Activated CD8-positive, alpha-beta T cell treated with anti-CD3 and anti-CD28 coated beads for 36 hours (primary cell): ENCODE measurements at regions not wholly inside any gene's neighbourhood (a gene's known extent, or its start where the extent isn't known, plus 50 kb on each side); places are given as distances from the start of the nearest gene placed in this dataset.

Experiments used
- ATAC-seq: fragments of 200-7000 bp; cut with Tn5 transposase; one replicate; pipeline ENCODE4 v1.10.0; 2021; ENCODE audit warnings: mild to moderate bottlenecking, moderate library complexity
- CTCF ChIA-PET: fragments of 350-600 bp; sonication (Branson Sonifier 250); formaldehyde crosslinking; loops from one replicate; lab custom pipeline; 2021; ENCODE audit warnings: antibody characterized with exemption; lab: Charles Lee
- POLR2A ChIA-PET: fragments of 350-600 bp; sonication (Branson Sonifier 250); formaldehyde crosslinking; loops from one replicate; lab custom pipeline; 2021; ENCODE audit warnings: antibody characterized with exemption; lab: Charles Lee
- DNase-seq: peaks from one replicate; pipeline ENCODE4 v3.0.0-alpha.2; 2020
- H3K27ac Mint-ChIP-seq: one replicate; pipeline ENCODE4 v1.8.0; 2021; ENCODE audit warnings: mild to moderate bottlenecking, mixed read lengths
- H3K27me3 Mint-ChIP-seq: one replicate; pipeline ENCODE4 v1.8.0; 2021; ENCODE audit warnings: mixed read lengths
- H3K36me3 Mint-ChIP-seq: one replicate; pipeline ENCODE4 v1.8.0; 2021; ENCODE audit warnings: low read depth, mixed read lengths
- H3K4me1 Mint-ChIP-seq: one replicate; pipeline ENCODE4 v1.8.0; 2021; ENCODE audit warnings: low read depth, mixed read lengths
- H3K4me3 Mint-ChIP-seq: one replicate; pipeline ENCODE4 v1.8.0; 2021; ENCODE audit warnings: mild to moderate bottlenecking, moderate library complexity, mixed read lengths
- H3K9me3 Mint-ChIP-seq: one replicate; pipeline ENCODE4 v1.8.0; 2021; ENCODE audit warnings: mixed read lengths
- CTCF ChIP-seq: fragments of 200-600 bp; IDR thresholded peaks from one replicate; pipeline ENCODE4 v1.8.0; 2022; ENCODE audit warnings: antibody characterized with exemption, mild to moderate bottlenecking
- intact Hi-C: fragments of 100-400 bp; cut with micrococcal nuclease; formaldehyde crosslinking; loops from one replicate; pipeline ENCODE4 v1.10.0; 2022

- no peak for DNase-seq
- H3K27ac Mint-ChIP-seq = no peak overlapping the region
- intact Hi-C loops = no loop called here
- H3K4me3 Mint-ChIP-seq = no peak overlapping the region
- TF ChIP-seq CTCF = no peak
- H3K27me3 Mint-ChIP-seq = peaks cover 29% of the 10 kb centered on the region
- no peaks in the 10 kb centered on the region for H3K4me1 Mint-ChIP-seq
- ATAC-seq = no peak
- CTCF ChIA-PET = no interaction called here
- no peaks in the 10 kb centered on the region for H3K9me3 Mint-ChIP-seq
- POLR2A ChIA-PET = interaction anchor here (1.4 kb wide), 1 partner anchor 10 kb away, joined by 3 read pairs; no protein-coding TSS in a partner anchor
- H3K36me3 Mint-ChIP-seq = no peaks in the 10 kb centered on the region
These were observed 166.8 kb downstream of the ZNF281 start for GRCh38 chr1:200243042-200243437.

GRCh38 chr1:200242110-200243041, 167.5 kb downstream of the ZNF281 start:
- Mint-ChIP-seq H3K4me3 (no peak overlapping the region), H3K36me3 (no peaks in the 10 kb centered on the region), H3K9me3 (no peaks in the 10 kb centered on the region), H3K27me3 (peaks cover 26% of the 10 kb centered on the region), H3K4me1 (no peaks in the 10 kb centered on the region), H3K27ac (no peak overlapping the region)
- ChIA-PET POLR2A (interaction anchor here (1.4 kb wide), 1 partner anchor 10 kb away, joined by 3 read pairs; no protein-coding TSS in a partner anchor), CTCF (interaction anchor here (0.8 to 0.9 kb wide), 2 partner anchors 17 to 37 kb away, joined by 3 read pairs; no protein-coding TSS in a partner anchor)
- intact Hi-C loops = no loop called here
- no peak for TF ChIP-seq CTCF
- DNase-seq (no peak), ATAC-seq (no peak)

GRCh38 chr1:200240656-200241055, 169.2 kb downstream of the ZNF281 start:
- ChIA-PET CTCF (interaction anchor here (1.0 to 1.4 kb wide), 4 partner anchors 15 to 556 kb away, joined by 3 read pairs; no protein-coding TSS in a partner anchor), POLR2A (no interaction called here)
- no peak overlapping the region for H3K4me3 Mint-ChIP-seq

GRCh38 chr1:200238311-200238710, 171.5 kb downstream of the ZNF281 start:
- DNase-seq = no peak
- H3K27me3 Mint-ChIP-seq = peaks cover 20% of the 10 kb centered on the region
- ATAC-seq = no peak
- no peak overlapping the region for H3K27ac Mint-ChIP-seq
- intact Hi-C loops = no loop called here
- no peaks in the 10 kb centered on the region for H3K36me3 Mint-ChIP-seq
- ChIA-PET POLR2A (no interaction called here), CTCF (interaction anchor here (1.0 kb wide), 1 partner anchor 321 kb away, joined by 3 read pairs; no protein-coding TSS in a partner anchor)
- no peak overlapping the region for H3K4me3 Mint-ChIP-seq
- no peaks in the 10 kb centered on the region for H3K9me3 Mint-ChIP-seq
- no peak for TF ChIP-seq CTCF
- H3K4me1 Mint-ChIP-seq = no peaks in the 10 kb centered on the region

More at GRCh38 chr1:200240656-200241055, 169.2 kb downstream of the ZNF281 start:
- Mint-ChIP-seq H3K27me3 (peaks cover 25% of the 10 kb centered on the region), H3K4me1 (no peaks in the 10 kb centered on the region), H3K36me3 (no peaks in the 10 kb centered on the region), H3K9me3 (no peaks in the 10 kb centered on the region), H3K27ac (no peak overlapping the region)
- DNase-seq (no peak), ATAC-seq (no peak)
- no peak for TF ChIP-seq CTCF
- intact Hi-C loops = no loop called here

GRCh38 chr1:200237066-200237465, 172.8 kb downstream of the ZNF281 start:
- ChIA-PET CTCF (no interaction called here), POLR2A (no interaction called here)
- Mint-ChIP-seq H3K27me3 (peaks cover 9% of the 10 kb centered on the region), H3K27ac (no peak overlapping the region), H3K36me3 (no peaks in the 10 kb centered on the region), H3K4me1 (no peaks in the 10 kb centered on the region), H3K4me3 (no peak overlapping the region), H3K9me3 (no peaks in the 10 kb centered on the region)
- intact Hi-C loops = no loop called here
- no peak for DNase-seq
- ATAC-seq = no peak
- TF ChIP-seq CTCF = no peak
